ENCODE measurements at regions not wholly inside any gene's neighbourhood (a gene's known extent, or its start where the extent isn't known, plus 50 kb on each side); places are given as distances from the start of the nearest gene placed in this dataset.

DNA sequence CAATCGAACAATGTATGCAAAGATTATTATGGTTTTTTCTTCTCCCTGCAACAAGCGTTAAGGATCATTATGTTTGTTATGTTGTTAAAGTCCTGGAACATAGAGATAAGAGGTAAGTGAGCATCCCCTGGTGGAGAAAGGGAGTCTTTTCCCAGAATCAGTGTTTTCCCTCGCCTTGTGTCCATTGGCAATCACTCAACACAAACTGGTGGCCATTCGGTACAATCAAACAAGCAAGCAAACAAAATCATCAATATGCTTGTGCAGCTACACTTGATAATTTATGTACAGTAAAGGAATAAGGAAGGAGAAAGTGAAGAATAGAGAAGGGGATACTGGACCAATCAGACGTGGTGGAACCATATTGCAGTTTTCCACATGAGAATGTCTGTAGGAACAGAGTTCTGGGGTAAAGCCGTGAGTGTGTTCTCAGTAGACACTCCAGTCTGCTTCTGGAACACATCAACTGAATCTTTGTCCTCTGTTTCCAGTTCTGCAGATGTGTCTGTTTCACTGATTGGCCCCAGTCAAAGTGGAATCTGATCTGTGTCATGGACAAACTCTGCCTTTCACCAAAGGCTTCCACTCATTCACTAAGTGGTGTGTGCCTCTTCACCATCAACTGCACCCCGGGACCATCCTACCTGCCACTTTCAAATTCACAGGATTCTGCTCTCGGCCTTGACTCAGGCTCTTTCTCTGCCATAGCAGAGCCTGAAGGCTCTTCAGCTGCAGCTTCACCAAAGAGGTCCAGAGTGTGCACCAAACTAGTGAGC lies 169.5 kb downstream of the AHSP start:
- intact Hi-C loops (cut with micrococcal nuclease), result loop anchor here (2.0 to 10.0 kb wide), 4 partner anchors 16 to 712 kb away; partner anchors contain the start of genes ARMC5, HSD3B7 and TGFB1I1
- DNase-seq (ENCODE audit: low read depth, low spot score), result peak; percentile 43
- BruUV-seq (replicated peaks), result no TSS peak
- Histone ChIP-seq H3K27me3 (ENCODE audit: insufficient read depth, low read length) (no peaks in the 10 kb centered on the region), H3K79me2 (ENCODE audit: insufficient read depth, low read length) (peaks cover 19% of the 10 kb centered on the region), H3K4me3 (replicated peaks in 1 of 2; ENCODE audit: low read depth in 1 of 2, low read length in 2 of 2) (no peak overlapping the region), H3K9me2 (ENCODE audit: insufficient read depth) (no peaks in the 10 kb centered on the region), H3K9ac (ENCODE audit: low read length) (no peak overlapping the region), H3K36me3 (ENCODE audit: control insufficient read depth in 1 of 2, insufficient read depth in 2 of 2, low read length in 2 of 2) (no peaks in the 10 kb centered on the region), H3K27ac (ENCODE audit: low read depth, low read length) (no peak overlapping the region), H4K20me1 (ENCODE audit: insufficient read depth) (peaks cover 5% of the 10 kb centered on the region; the same call in 1 of the 2 replicates), H3K4me2 (ENCODE audit: low read length) (no peak overlapping the region), H3K4me1 (ENCODE audit: control insufficient read depth in 1 of 2, insufficient read depth in 2 of 2, low read length in 2 of 2) (peaks cover 8 to 15% of the 10 kb centered on the region in 2 experiments; a peak in 3 of 4 replicates), H3K9me3 (ENCODE audit: control insufficient read depth in 1 of 2, insufficient read depth in 1 of 2, low read depth in 1 of 2, low read length in 2 of 2) (no peaks in the 10 kb centered on the region), H2AFZ (ENCODE audit: low read depth, low read length, poor library complexity, severe bottlenecking) (no peak overlapping the region)
- no peak for TF ChIP-seq CEBPB (IDR thresholded peaks at IDR 0.05; ENCODE audit: low read depth)
- TF ChIP-seq SRF (IDR thresholded peaks at IDR 0.05; ENCODE audit: low read depth), result no peak
- no peak for TF ChIP-seq SIN3A (IDR thresholded peaks at IDR 0.05; ENCODE audit: low read depth)
- TF ChIP-seq, protein P1, sequence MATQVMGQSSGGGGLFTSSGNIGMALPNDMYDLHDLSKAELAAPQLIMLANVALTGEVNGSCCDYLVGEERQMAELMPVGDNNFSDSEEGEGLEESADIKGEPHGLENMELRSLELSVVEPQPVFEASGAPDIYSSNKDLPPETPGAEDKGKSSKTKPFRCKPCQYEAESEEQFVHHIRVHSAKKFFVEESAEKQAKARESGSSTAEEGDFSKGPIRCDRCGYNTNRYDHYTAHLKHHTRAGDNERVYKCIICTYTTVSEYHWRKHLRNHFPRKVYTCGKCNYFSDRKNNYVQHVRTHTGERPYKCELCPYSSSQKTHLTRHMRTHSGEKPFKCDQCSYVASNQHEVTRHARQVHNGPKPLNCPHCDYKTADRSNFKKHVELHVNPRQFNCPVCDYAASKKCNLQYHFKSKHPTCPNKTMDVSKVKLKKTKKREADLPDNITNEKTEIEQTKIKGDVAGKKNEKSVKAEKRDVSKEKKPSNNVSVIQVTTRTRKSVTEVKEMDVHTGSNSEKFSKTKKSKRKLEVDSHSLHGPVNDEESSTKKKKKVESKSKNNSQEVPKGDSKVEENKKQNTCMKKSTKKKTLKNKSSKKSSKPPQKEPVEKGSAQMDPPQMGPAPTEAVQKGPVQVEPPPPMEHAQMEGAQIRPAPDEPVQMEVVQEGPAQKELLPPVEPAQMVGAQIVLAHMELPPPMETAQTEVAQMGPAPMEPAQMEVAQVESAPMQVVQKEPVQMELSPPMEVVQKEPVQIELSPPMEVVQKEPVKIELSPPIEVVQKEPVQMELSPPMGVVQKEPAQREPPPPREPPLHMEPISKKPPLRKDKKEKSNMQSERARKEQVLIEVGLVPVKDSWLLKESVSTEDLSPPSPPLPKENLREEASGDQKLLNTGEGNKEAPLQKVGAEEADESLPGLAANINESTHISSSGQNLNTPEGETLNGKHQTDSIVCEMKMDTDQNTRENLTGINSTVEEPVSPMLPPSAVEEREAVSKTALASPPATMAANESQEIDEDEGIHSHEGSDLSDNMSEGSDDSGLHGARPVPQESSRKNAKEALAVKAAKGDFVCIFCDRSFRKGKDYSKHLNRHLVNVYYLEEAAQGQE (IDR thresholded peaks at IDR 0.05; ENCODE audit: low read depth), result no peak
- peak; percentile 86 for TF ChIP-seq RAD21 (IDR thresholded peaks at IDR 0.05; ENCODE audit: low read depth)
- peak; percentile 20; the same call in 1 of the 2 replicates for TF ChIP-seq CBX3 (IDR thresholded peaks at IDR 0.05; ENCODE audit: low read depth)
- no peak for TF ChIP-seq TCF7L2 (IDR thresholded peaks at IDR 0.05; ENCODE audit: borderline replicate concordance, extremely low read depth, insufficient read depth, insufficient read length)
- no peak for TF ChIP-seq FOSL1 (IDR thresholded peaks at IDR 0.05; ENCODE audit: low read depth)
- TF ChIP-seq, protein P2, sequence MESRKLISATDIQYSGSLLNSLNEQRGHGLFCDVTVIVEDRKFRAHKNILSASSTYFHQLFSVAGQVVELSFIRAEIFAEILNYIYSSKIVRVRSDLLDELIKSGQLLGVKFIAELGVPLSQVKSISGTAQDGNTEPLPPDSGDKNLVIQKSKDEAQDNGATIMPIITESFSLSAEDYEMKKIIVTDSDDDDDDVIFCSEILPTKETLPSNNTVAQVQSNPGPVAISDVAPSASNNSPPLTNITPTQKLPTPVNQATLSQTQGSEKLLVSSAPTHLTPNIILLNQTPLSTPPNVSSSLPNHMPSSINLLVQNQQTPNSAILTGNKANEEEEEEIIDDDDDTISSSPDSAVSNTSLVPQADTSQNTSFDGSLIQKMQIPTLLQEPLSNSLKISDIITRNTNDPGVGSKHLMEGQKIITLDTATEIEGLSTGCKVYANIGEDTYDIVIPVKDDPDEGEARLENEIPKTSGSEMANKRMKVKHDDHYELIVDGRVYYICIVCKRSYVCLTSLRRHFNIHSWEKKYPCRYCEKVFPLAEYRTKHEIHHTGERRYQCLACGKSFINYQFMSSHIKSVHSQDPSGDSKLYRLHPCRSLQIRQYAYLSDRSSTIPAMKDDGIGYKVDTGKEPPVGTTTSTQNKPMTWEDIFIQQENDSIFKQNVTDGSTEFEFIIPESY (IDR thresholded peaks at IDR 0.05; ENCODE audit: extremely low read depth, insufficient replicate concordance, low read length), result no peak
- no peak for TF ChIP-seq YY1 (IDR thresholded peaks at IDR 0.05; ENCODE audit: extremely low read depth, insufficient replicate concordance, low read depth, low read length)
- TF ChIP-seq, protein P3, sequence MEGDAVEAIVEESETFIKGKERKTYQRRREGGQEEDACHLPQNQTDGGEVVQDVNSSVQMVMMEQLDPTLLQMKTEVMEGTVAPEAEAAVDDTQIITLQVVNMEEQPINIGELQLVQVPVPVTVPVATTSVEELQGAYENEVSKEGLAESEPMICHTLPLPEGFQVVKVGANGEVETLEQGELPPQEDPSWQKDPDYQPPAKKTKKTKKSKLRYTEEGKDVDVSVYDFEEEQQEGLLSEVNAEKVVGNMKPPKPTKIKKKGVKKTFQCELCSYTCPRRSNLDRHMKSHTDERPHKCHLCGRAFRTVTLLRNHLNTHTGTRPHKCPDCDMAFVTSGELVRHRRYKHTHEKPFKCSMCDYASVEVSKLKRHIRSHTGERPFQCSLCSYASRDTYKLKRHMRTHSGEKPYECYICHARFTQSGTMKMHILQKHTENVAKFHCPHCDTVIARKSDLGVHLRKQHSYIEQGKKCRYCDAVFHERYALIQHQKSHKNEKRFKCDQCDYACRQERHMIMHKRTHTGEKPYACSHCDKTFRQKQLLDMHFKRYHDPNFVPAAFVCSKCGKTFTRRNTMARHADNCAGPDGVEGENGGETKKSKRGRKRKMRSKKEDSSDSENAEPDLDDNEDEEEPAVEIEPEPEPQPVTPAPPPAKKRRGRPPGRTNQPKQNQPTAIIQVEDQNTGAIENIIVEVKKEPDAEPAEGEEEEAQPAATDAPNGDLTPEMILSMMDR (IDR thresholded peaks at IDR 0.05 in 2 of 3, conservative IDR thresholded peaks at IDR 0.05 in 1 of 3; ENCODE audit: borderline replicate concordance in 1 of 3, insufficient read depth in 1 of 3, low read depth in 2 of 3, low read length in 2 of 3), result peak; percentile 65 to 78 (median 71)
- ChIA-PET RAD21 (ENCODE audit: low non-redundant PET in 1 of 2, low total read pairs in 2 of 2, uncharacterized antibody in 2 of 2, unreplicated experiment in 2 of 2) (no interaction called here), CTCF (no interaction called here), POLR2A (no interaction called here)
- ATAC-seq, result peak; percentile 26; the same call in 1 of the 2 replicates

Data from HCT116 (cell line).